Liver (tissue), 3 donors: ENCODE measurements at regions not wholly inside any gene's neighbourhood (a gene's known extent, or its start where the extent isn't known, plus 50 kb on each side); places are given as distances from the start of the nearest gene placed in this dataset.

ENCODE experiments used
- ATF3 ChIP-seq: IDR thresholded peaks from 2 replicates; pipeline ENCODE4 v1.6.1; 2016; ENCODE audit warnings: antibody characterized with exemption
- EGR1 ChIP-seq, 2 donors: IDR thresholded peaks; 2 replicates each; pipeline ENCODE4 v1.6.1; 2016 to 2018; ENCODE audit warnings: antibody characterized with exemption in 2 of 2, low read depth in 2 of 2
- FOXA1 ChIP-seq: IDR thresholded peaks from 2 replicates; pipeline ENCODE4 v1.6.1; 2016; ENCODE audit warnings: antibody characterized with exemption
- GABPA ChIP-seq, 2 donors: IDR thresholded peaks in 1 of 2; conservative IDR thresholded peaks in 1 of 2; 2 replicates each; pipeline ENCODE4 v1.6.1; 2016; ENCODE audit warnings: antibody characterized with exemption in 2 of 2, mild to moderate bottlenecking in 1 of 2, moderate library complexity in 1 of 2
- JUND ChIP-seq, 2 donors: IDR thresholded peaks; 2 replicates each; pipeline ENCODE4 v1.6.1; 2016; ENCODE audit warnings: antibody characterized with exemption in 2 of 2
- RAD21 ChIP-seq, 2 donors: IDR thresholded peaks; 2 replicates each; pipeline ENCODE4 v1.6.1; 2016; ENCODE audit warnings: antibody characterized with exemption in 2 of 2, mild to moderate bottlenecking in 2 of 2
- REST ChIP-seq: IDR thresholded peaks from 2 replicates; pipeline ENCODE4 v1.6.1; 2016; ENCODE audit warnings: antibody characterized with exemption, mild to moderate bottlenecking
- RXRA ChIP-seq, 2 donors: IDR thresholded peaks; 2 replicates each; pipeline ENCODE4 v1.6.1; 2017 to 2018; ENCODE audit warnings: antibody characterized with exemption in 2 of 2, mild to moderate bottlenecking in 1 of 2
- SP1 ChIP-seq: IDR thresholded peaks from 2 replicates; pipeline ENCODE4 v1.6.1; 2018; ENCODE audit warnings: antibody characterized with exemption, mild to moderate bottlenecking
- TAF1 ChIP-seq: conservative IDR thresholded peaks from 2 replicates; pipeline ENCODE4 v1.6.1; 2016; ENCODE audit warnings: antibody characterized with exemption, mild to moderate bottlenecking
- YY1 ChIP-seq: IDR thresholded peaks from 2 replicates; pipeline ENCODE4 v1.6.1; 2016; ENCODE audit warnings: antibody characterized with exemption, mild to moderate bottlenecking
- TF ChIP-seq, protein P1 (sequence below): fragments of 150-350 bp; IDR thresholded peaks from 2 replicates; pipeline ENCODE4 v1.5.1; 2017; ENCODE audit warnings: improper control_type of control experiment, low read depth, low read length; ENCODE audit not compliant: missing input control
- TF ChIP-seq, protein P2 (sequence below): IDR thresholded peaks from 2 replicates; pipeline ENCODE4 v1.6.1; 2016; ENCODE audit warnings: antibody characterized with exemption
- TF ChIP-seq, protein P3 (sequence below): IDR thresholded peaks from 2 replicates; pipeline ENCODE4 v1.6.1; 2016; ENCODE audit warnings: antibody characterized with exemption
- donor health status: healthy.
- donor health status: healthy.

DNA sequence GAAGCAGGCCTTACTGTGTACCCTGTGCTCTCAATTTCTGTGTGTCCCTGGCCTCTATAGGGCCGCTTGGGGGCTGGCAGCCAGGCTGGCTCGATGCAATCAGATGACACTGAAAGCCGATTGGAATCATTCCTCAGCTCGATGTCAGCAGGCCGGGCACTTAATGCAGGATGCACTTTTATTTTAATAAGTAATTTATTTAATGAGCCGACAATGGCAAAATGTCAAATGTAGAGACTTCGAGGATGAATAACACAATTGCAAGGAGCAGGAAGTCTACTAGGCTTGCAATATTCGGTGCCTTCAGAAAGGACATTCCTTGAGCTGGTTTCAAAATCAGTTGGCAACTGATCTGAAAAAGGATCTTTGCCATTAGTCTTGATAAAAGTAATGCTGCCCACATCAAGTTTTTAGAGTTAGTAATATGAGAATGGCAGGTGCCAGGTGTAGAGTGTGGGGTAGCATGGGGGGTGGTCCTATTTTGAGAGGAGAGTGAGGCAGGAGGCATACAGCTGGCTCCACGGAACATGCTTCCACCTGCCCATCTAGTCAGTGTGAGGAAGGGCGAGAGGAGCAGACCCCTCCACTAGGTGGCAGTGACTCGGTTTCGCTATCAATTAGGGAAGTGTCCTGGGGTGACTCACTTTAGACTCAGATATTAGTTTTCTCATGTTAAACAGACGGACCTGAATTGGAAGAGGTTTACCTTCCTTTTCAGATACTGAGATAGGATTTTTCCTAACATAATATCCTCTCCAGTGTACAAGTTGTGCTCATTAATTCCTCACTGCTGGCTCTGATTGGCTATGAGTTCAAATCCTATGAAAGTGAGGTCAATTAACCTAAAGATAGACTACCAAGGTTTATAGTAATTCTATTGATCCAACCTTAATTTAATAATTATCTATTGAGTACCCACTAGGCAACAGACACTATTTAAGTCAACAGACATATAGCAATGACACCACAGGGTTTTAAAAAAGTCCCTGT lies 80.9 kb downstream of the NABP1 start:
- no peak for TF ChIP-seq ATF3
- TF ChIP-seq, protein P1, sequence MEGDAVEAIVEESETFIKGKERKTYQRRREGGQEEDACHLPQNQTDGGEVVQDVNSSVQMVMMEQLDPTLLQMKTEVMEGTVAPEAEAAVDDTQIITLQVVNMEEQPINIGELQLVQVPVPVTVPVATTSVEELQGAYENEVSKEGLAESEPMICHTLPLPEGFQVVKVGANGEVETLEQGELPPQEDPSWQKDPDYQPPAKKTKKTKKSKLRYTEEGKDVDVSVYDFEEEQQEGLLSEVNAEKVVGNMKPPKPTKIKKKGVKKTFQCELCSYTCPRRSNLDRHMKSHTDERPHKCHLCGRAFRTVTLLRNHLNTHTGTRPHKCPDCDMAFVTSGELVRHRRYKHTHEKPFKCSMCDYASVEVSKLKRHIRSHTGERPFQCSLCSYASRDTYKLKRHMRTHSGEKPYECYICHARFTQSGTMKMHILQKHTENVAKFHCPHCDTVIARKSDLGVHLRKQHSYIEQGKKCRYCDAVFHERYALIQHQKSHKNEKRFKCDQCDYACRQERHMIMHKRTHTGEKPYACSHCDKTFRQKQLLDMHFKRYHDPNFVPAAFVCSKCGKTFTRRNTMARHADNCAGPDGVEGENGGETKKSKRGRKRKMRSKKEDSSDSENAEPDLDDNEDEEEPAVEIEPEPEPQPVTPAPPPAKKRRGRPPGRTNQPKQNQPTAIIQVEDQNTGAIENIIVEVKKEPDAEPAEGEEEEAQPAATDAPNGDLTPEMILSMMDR, result peak; percentile 52
- TF ChIP-seq RAD21 (IDR thresholded peaks at IDR 0.05), result peak; percentile 45 to 70
- TF ChIP-seq RXRA (IDR thresholded peaks at IDR 0.05), result no peak
- no peak for TF ChIP-seq YY1
- no peak for TF ChIP-seq EGR1 (IDR thresholded peaks at IDR 0.05; ENCODE audit: low read depth in 2 of 2)
- TF ChIP-seq, protein P2, sequence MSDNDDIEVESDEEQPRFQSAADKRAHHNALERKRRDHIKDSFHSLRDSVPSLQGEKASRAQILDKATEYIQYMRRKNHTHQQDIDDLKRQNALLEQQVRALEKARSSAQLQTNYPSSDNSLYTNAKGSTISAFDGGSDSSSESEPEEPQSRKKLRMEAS, result no peak
- no peak for TF ChIP-seq REST
- TF ChIP-seq, protein P3, sequence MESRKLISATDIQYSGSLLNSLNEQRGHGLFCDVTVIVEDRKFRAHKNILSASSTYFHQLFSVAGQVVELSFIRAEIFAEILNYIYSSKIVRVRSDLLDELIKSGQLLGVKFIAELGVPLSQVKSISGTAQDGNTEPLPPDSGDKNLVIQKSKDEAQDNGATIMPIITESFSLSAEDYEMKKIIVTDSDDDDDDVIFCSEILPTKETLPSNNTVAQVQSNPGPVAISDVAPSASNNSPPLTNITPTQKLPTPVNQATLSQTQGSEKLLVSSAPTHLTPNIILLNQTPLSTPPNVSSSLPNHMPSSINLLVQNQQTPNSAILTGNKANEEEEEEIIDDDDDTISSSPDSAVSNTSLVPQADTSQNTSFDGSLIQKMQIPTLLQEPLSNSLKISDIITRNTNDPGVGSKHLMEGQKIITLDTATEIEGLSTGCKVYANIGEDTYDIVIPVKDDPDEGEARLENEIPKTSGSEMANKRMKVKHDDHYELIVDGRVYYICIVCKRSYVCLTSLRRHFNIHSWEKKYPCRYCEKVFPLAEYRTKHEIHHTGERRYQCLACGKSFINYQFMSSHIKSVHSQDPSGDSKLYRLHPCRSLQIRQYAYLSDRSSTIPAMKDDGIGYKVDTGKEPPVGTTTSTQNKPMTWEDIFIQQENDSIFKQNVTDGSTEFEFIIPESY, result no peak
- no peak for TF ChIP-seq JUND (IDR thresholded peaks at IDR 0.05)
- TF ChIP-seq SP1, result no peak
- TF ChIP-seq GABPA (IDR thresholded peaks at IDR 0.05 in 1 of 2, conservative IDR thresholded peaks at IDR 0.05 in 1 of 2), result no peak
- TF ChIP-seq FOXA1, result no peak
- TF ChIP-seq TAF1, result no peak
